CD4-positive, alpha-beta memory T cell (primary cell): ENCODE measurements at regions not wholly inside any gene's neighbourhood (a gene's known extent, or its start where the extent isn't known, plus 50 kb on each side); places are given as distances from the start of the nearest gene placed in this dataset.

Experiments used
- CTCF ChIA-PET: fragments of 350-600 bp; sonication (Branson Sonifier 250); formaldehyde crosslinking; loops from one replicate; lab custom pipeline; 2021; ENCODE audit warnings: inconsistent platforms; ENCODE audit not compliant: partially characterized antibody; lab: Charles Lee
- POLR2A ChIA-PET: fragments of 350-600 bp; sonication (Branson Sonifier 250); formaldehyde crosslinking; loops from one replicate; lab custom pipeline; 2021; ENCODE audit not compliant: partially characterized antibody; lab: Charles Lee
- DNase-seq, 5 donors: peaks; one replicate each; pipeline versions ENCODE4 v3.0.0 to v3.0.0-alpha.2; 2020 to 2022; ENCODE audit warnings: mixed read lengths in 1 of 5
- H3K27ac ChIP-seq: one replicate; pipeline ENCODE4 v1.7.0; 2013; ENCODE audit warnings: low read depth, low read length
- H3K27me3 ChIP-seq: 2 replicates; pipeline ENCODE4 v1.7.0; 2013; ENCODE audit warnings: mild to moderate bottlenecking, low read length, moderate library complexity; ENCODE audit not compliant: insufficient read depth
- H3K36me3 ChIP-seq: 2 replicates; pipeline ENCODE4 v1.7.0; 2013; ENCODE audit warnings: mild to moderate bottlenecking, low read length, moderate library complexity; ENCODE audit not compliant: insufficient read depth
- H3K4me1 ChIP-seq: 2 replicates; pipeline ENCODE4 v1.7.0; 2013; ENCODE audit warnings: mild to moderate bottlenecking, low read length, moderate library complexity; ENCODE audit not compliant: insufficient read depth
- H3K4me3 ChIP-seq, 2 donors: one replicate each; pipeline ENCODE4 v1.7.0; 2013; ENCODE audit warnings: low read length in 2 of 2, mild to moderate bottlenecking in 1 of 2
- H3K9me3 ChIP-seq, 2 donors: one replicate each; pipeline ENCODE4 v1.7.0; 2013; ENCODE audit warnings: low read length in 2 of 2, control low read depth in 1 of 2; ENCODE audit not compliant: control insufficient read depth in 1 of 2
- H3K27ac Mint-ChIP-seq, 7 donors: one replicate each; pipeline ENCODE4 v1.8.0; 2020 to 2021; ENCODE audit warnings: mixed read lengths in 7 of 7, mild to moderate bottlenecking in 6 of 7, inconsistent platforms in 3 of 7, moderate library complexity in 3 of 7
- H3K27me3 Mint-ChIP-seq, 2 donors: one replicate each; pipeline ENCODE4 v1.8.0; 2020 to 2021; ENCODE audit warnings: mixed read lengths in 2 of 2
- H3K36me3 Mint-ChIP-seq, 2 donors: one replicate each; pipeline ENCODE4 v1.8.0; 2020 to 2021; ENCODE audit warnings: mixed read lengths in 2 of 2, inconsistent platforms in 1 of 2, mild to moderate bottlenecking in 1 of 2
- H3K4me1 Mint-ChIP-seq, 4 donors: one replicate each; pipeline ENCODE4 v1.8.0; 2020 to 2021; ENCODE audit warnings: mixed read lengths in 4 of 4, mild to moderate bottlenecking in 1 of 4
- H3K4me3 Mint-ChIP-seq, 8 donors: one replicate each; pipeline ENCODE4 v1.8.0; 2020 to 2021; ENCODE audit warnings: mixed read lengths in 8 of 8, mild to moderate bottlenecking in 7 of 8, moderate library complexity in 6 of 8, inconsistent platforms in 3 of 8
- H3K9me3 Mint-ChIP-seq, 8 donors: one replicate each; pipeline ENCODE4 v1.8.0; 2020 to 2021; ENCODE audit warnings: mixed read lengths in 8 of 8, mild to moderate bottlenecking in 5 of 8, inconsistent platforms in 3 of 8, moderate library complexity in 1 of 8
- intact Hi-C: fragments of 100-400 bp; cut with micrococcal nuclease; formaldehyde crosslinking; loops from one replicate; pipeline ENCODE4 v1.15.1; 2023

GRCh38 chr6:12482386-12483375 lies 192.5 kb downstream of the EDN1 start:
- no peak overlapping the region for H3K4me3 ChIP-seq
- Mint-ChIP-seq H3K4me3 (peak overlapping the region in 1 of 8 donors; percentile 9), H3K27ac (no peak overlapping the region), H3K27me3 (peaks cover 2 to 5% of the 10 kb centered on the region in 2 donors), H3K4me1 (peaks cover 0 to 4% (median 3%) of the 10 kb centered on the region in 4 donors), H3K9me3 (peaks cover 0 to 3% (median 0%) of the 10 kb centered on the region in 8 donors), H3K36me3 (no peaks in the 10 kb centered on the region)
- no peaks in the 10 kb centered on the region for H3K4me1 ChIP-seq
- no peak for DNase-seq
- H3K36me3 ChIP-seq, result no peaks in the 10 kb centered on the region
- H3K27me3 ChIP-seq, result no peaks in the 10 kb centered on the region
- CTCF ChIA-PET, result interaction anchor here (0.6 kb wide), 1 partner anchor 828 kb away, joined by 5 read pairs; no protein-coding TSS in a partner anchor
- intact Hi-C loops, result no loop called here
- POLR2A ChIA-PET, result no interaction called here
- H3K27ac ChIP-seq, result no peak overlapping the region
- H3K9me3 ChIP-seq, result no peaks in the 10 kb centered on the region

- Mint-ChIP-seq H3K9me3 (peaks cover 0 to 3% (median 0%) of the 10 kb centered on the region in 8 donors), H3K27me3 (peaks cover 2 to 7% of the 10 kb centered on the region in 2 donors), H3K4me1 (peaks cover 0 to 4% (median 3%) of the 10 kb centered on the region in 4 donors), H3K27ac (no peak overlapping the region), H3K4me3 (peak overlapping the region in 4 of 8 donors; percentile 11 to 54 (median 41)), H3K36me3 (no peaks in the 10 kb centered on the region)
- no peaks in the 10 kb centered on the region for H3K27me3 ChIP-seq
- H3K36me3 ChIP-seq, result no peaks in the 10 kb centered on the region
- no peak overlapping the region for H3K4me3 ChIP-seq
- no peak for DNase-seq
- H3K4me1 ChIP-seq, result no peaks in the 10 kb centered on the region
- H3K9me3 ChIP-seq, result no peaks in the 10 kb centered on the region
- no peak overlapping the region for H3K27ac ChIP-seq
- ChIA-PET CTCF (no interaction called here), POLR2A (no interaction called here)
- intact Hi-C loops, result no loop called here
Observed at GRCh38 chr6:12483712-12484111, 193.6 kb downstream of the EDN1 start.

GRCh38 chr6:12484519-12484918 lies 194.4 kb downstream of the EDN1 start:
- H3K4me3 ChIP-seq, result no peak overlapping the region
- H3K36me3 Mint-ChIP-seq, result no peaks in the 10 kb centered on the region
- CTCF ChIA-PET, result no interaction called here
- peaks cover 0 to 3% (median 0%) of the 10 kb centered on the region in 8 donors for H3K9me3 Mint-ChIP-seq
- no peak for DNase-seq
- H3K4me1 ChIP-seq, result no peaks in the 10 kb centered on the region
- POLR2A ChIA-PET, result no interaction called here
- peaks cover 2 to 7% of the 10 kb centered on the region in 2 donors for H3K27me3 Mint-ChIP-seq
- no peak overlapping the region for H3K4me3 Mint-ChIP-seq
- H3K27me3 ChIP-seq, result no peaks in the 10 kb centered on the region
- H3K36me3 ChIP-seq, result no peaks in the 10 kb centered on the region
- intact Hi-C loops, result no loop called here
- peak overlapping the region in 1 of 7 donors; percentile 54 for H3K27ac Mint-ChIP-seq
- H3K4me1 Mint-ChIP-seq, result peaks cover 0 to 4% (median 3%) of the 10 kb centered on the region in 4 donors
- no peak overlapping the region for H3K27ac ChIP-seq
- no peaks in the 10 kb centered on the region for H3K9me3 ChIP-seq

GRCh38 chr6:12485226-12485764 lies 195.1 kb downstream of the EDN1 start:
- Histone ChIP-seq H3K27ac (no peak overlapping the region), H3K4me3 (no peak overlapping the region), H3K9me3 (no peaks in the 10 kb centered on the region), H3K4me1 (no peaks in the 10 kb centered on the region), H3K27me3 (no peaks in the 10 kb centered on the region), H3K36me3 (no peaks in the 10 kb centered on the region)
- ChIA-PET POLR2A (no interaction called here), CTCF (no interaction called here)
- H3K4me3 Mint-ChIP-seq, result no peak overlapping the region
- H3K27ac Mint-ChIP-seq, result no peak overlapping the region
- peaks cover 0 to 4% (median 3%) of the 10 kb centered on the region in 4 donors for H3K4me1 Mint-ChIP-seq
- peaks cover 2 to 7% of the 10 kb centered on the region in 2 donors for H3K27me3 Mint-ChIP-seq
- intact Hi-C loops, result no loop called here
- no peak for DNase-seq
- no peaks in the 10 kb centered on the region for H3K36me3 Mint-ChIP-seq
- H3K9me3 Mint-ChIP-seq, result peaks cover 0 to 3% (median 0%) of the 10 kb centered on the region in 8 donors

GRCh38 chr6:12485837-12486236 lies 195.7 kb downstream of the EDN1 start:
- Histone ChIP-seq H3K27me3 (no peaks in the 10 kb centered on the region), H3K4me1 (no peaks in the 10 kb centered on the region), H3K36me3 (no peaks in the 10 kb centered on the region), H3K27ac (no peak overlapping the region), H3K9me3 (no peaks in the 10 kb centered on the region), H3K4me3 (no peak overlapping the region)
- Mint-ChIP-seq H3K4me3 (no peak overlapping the region), H3K27ac (no peak overlapping the region), H3K9me3 (peaks cover 0 to 1% (median 0%) of the 10 kb centered on the region in 8 donors), H3K27me3 (peaks cover 2 to 4% of the 10 kb centered on the region in 2 donors), H3K4me1 (peaks cover 0 to 4% (median 3%) of the 10 kb centered on the region in 4 donors), H3K36me3 (no peaks in the 10 kb centered on the region)
- CTCF ChIA-PET, result no interaction called here
- intact Hi-C loops, result no loop called here
- POLR2A ChIA-PET, result no interaction called here
- DNase-seq, result no peak

- no peaks in the 10 kb centered on the region for H3K27me3 ChIP-seq
- DNase-seq, result no peak
- ChIA-PET POLR2A (no interaction called here), CTCF (no interaction called here)
- H3K4me1 ChIP-seq, result no peaks in the 10 kb centered on the region
- H3K4me3 ChIP-seq, result no peak overlapping the region
- no peaks in the 10 kb centered on the region for H3K36me3 ChIP-seq
- H3K27me3 Mint-ChIP-seq, result peaks cover 1 to 6% of the 10 kb centered on the region in 2 donors
- no peak overlapping the region for H3K4me3 Mint-ChIP-seq
- H3K9me3 ChIP-seq, result no peaks in the 10 kb centered on the region
- no peak overlapping the region for H3K27ac ChIP-seq
- peaks cover 0 to 2% (median 0%) of the 10 kb centered on the region in 8 donors for H3K9me3 Mint-ChIP-seq
- H3K4me1 Mint-ChIP-seq, result no peaks in the 10 kb centered on the region
- H3K36me3 Mint-ChIP-seq, result no peaks in the 10 kb centered on the region
- H3K27ac Mint-ChIP-seq, result no peak overlapping the region
- intact Hi-C loops, result no loop called here
Observed at GRCh38 chr6:12490351-12490903, 200.3 kb downstream of the EDN1 start.

- H3K9me3 ChIP-seq, result no peaks in the 10 kb centered on the region
- no peaks in the 10 kb centered on the region for H3K36me3 ChIP-seq
- H3K4me3 ChIP-seq, result no peak overlapping the region
- peaks cover 0 to 2% (median 0%) of the 10 kb centered on the region in 8 donors for H3K9me3 Mint-ChIP-seq
- DNase-seq, result no peak
- no peak overlapping the region for H3K4me3 Mint-ChIP-seq
- ChIA-PET POLR2A (no interaction called here), CTCF (no interaction called here)
- no peaks in the 10 kb centered on the region for H3K27me3 ChIP-seq
- H3K36me3 Mint-ChIP-seq, result no peaks in the 10 kb centered on the region
- intact Hi-C loops, result no loop called here
- H3K27me3 Mint-ChIP-seq, result peaks cover 1 to 6% of the 10 kb centered on the region in 2 donors
- H3K27ac Mint-ChIP-seq, result no peak overlapping the region
- H3K27ac ChIP-seq, result no peak overlapping the region
- no peaks in the 10 kb centered on the region for H3K4me1 Mint-ChIP-seq
- H3K4me1 ChIP-seq, result no peaks in the 10 kb centered on the region
Observed at GRCh38 chr6:12490904-12491571, 200.9 kb downstream of the EDN1 start.
